ENCODE measurements at regions not wholly inside any gene's neighbourhood (a gene's known extent, or its start where the extent isn't known, plus 50 kb on each side); places are given as distances from the start of the nearest gene placed in this dataset.

DNA sequence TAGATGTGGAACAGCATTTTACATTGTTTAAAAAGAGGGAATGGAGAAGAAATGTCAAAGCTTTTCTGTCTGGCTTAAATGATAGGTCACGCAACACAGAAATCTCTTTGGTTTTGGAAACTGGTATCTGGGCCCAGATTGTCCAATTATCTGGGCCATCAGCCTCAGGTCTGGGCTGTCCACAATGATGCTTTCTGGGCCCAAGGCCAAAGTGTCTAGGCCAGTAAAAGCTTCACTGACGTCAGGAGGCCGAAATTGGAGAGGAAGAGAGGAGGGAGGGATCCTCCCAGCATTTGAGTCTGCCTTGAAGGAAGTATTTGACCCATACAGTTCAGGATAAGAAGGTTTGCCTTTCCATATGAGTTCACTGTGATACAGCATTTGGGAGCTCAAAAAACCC is 60.7 kb upstream of the ALDH1A3 start:
- no peaks in the 10 kb centered on the region for H3K4me1 ChIP-seq (ENCODE audit: control insufficient read depth, insufficient read depth, low read length)
- ChIA-PET POLR2A (interaction anchor here (0.5 kb wide), 1 partner anchor 433 kb away, joined by 3 read pairs; no protein-coding TSS in a partner anchor), CTCF (interaction anchor here (0.8 to 1.1 kb wide), 3 partner anchors 14 to 192 kb away, joined by 3 to 4 read pairs (median 3); no protein-coding TSS in a partner anchor)
- H3K27ac ChIP-seq (ENCODE audit: extremely low read depth, low read depth, low read length): no peak overlapping the region
- TF ChIP-seq, protein P1, sequence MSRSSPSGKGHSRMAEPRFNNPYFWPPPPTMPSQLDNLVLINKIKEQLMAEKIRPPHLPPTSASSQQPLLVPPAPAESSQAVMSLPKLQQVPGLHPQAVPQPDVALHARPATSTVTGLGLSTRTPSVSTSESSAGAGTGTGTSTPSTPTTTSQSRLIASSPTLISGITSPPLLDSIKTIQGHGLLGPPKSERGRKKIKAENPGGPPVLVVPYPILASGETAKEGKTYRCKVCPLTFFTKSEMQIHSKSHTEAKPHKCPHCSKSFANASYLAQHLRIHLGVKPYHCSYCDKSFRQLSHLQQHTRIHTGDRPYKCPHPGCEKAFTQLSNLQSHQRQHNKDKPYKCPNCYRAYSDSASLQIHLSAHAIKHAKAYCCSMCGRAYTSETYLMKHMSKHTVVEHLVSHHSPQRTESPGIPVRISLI (tag by site-specific recombination; IDR thresholded peaks at IDR 0.05): no peak
- TF ChIP-seq WT1 (tag by site-specific recombination; IDR thresholded peaks at IDR 0.05) (peak; percentile 17; the same call in 1 of the 2 replicates), ZNF423 (tag by site-specific recombination; IDR thresholded peaks at IDR 0.05) (no peak), ZNF19 (tag by site-specific recombination; IDR thresholded peaks at IDR 0.05; ENCODE audit: low read depth) (no peak), GFI1B (tag by site-specific recombination; IDR thresholded peaks at IDR 0.05) (no peak)
- H3K4me3 ChIP-seq (ENCODE audit: low read depth, low read length): no peak overlapping the region
- H3K9me3 ChIP-seq (ENCODE audit: control insufficient read depth, insufficient read depth, low read depth, low read length): peaks cover 3% of the 10 kb centered on the region
- no peaks in the 10 kb centered on the region for H3K36me3 ChIP-seq (ENCODE audit: control insufficient read depth in 2 of 2, insufficient read depth in 1 of 2, low read length in 2 of 2)

DNA sequence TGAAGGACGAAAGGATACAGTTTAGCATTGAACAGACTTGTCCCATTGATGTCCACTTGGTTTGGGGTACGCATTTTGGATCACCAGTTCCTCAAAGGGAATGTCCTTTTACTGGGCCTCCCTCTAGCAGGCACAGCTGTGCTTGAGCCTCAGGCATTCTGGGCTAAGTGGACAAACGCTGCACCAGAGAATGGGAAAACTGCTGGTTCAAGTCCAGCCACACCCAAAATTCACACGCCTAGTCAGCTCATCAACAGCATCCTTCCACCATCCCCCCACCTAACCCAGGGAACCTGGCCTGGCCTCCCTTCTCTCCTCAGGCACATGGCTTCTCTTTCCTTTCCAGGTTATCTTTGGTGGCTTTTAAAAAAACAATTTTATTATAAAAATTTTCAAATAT is 59.1 kb upstream of the ALDH1A3 start:
- no peak for TF ChIP-seq ZNF596 (tag by site-specific recombination; IDR thresholded peaks at IDR 0.05)
- no peak for TF ChIP-seq ZNF169 (tag by site-specific recombination; IDR thresholded peaks at IDR 0.05)
- TF ChIP-seq ZFP41 (tag by site-specific recombination; IDR thresholded peaks at IDR 0.05; ENCODE audit: borderline replicate concordance): no peak
- TF ChIP-seq, protein P2, sequence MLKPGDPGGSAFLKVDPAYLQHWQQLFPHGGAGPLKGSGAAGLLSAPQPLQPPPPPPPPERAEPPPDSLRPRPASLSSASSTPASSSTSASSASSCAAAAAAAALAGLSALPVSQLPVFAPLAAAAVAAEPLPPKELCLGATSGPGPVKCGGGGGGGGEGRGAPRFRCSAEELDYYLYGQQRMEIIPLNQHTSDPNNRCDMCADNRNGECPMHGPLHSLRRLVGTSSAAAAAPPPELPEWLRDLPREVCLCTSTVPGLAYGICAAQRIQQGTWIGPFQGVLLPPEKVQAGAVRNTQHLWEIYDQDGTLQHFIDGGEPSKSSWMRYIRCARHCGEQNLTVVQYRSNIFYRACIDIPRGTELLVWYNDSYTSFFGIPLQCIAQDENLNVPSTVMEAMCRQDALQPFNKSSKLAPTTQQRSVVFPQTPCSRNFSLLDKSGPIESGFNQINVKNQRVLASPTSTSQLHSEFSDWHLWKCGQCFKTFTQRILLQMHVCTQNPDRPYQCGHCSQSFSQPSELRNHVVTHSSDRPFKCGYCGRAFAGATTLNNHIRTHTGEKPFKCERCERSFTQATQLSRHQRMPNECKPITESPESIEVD (tag by site-specific recombination; IDR thresholded peaks at IDR 0.05): no peak
- no peak for TF ChIP-seq ZNF629 (tag by site-specific recombination; IDR thresholded peaks at IDR 0.05)
- TF ChIP-seq, protein P3, sequence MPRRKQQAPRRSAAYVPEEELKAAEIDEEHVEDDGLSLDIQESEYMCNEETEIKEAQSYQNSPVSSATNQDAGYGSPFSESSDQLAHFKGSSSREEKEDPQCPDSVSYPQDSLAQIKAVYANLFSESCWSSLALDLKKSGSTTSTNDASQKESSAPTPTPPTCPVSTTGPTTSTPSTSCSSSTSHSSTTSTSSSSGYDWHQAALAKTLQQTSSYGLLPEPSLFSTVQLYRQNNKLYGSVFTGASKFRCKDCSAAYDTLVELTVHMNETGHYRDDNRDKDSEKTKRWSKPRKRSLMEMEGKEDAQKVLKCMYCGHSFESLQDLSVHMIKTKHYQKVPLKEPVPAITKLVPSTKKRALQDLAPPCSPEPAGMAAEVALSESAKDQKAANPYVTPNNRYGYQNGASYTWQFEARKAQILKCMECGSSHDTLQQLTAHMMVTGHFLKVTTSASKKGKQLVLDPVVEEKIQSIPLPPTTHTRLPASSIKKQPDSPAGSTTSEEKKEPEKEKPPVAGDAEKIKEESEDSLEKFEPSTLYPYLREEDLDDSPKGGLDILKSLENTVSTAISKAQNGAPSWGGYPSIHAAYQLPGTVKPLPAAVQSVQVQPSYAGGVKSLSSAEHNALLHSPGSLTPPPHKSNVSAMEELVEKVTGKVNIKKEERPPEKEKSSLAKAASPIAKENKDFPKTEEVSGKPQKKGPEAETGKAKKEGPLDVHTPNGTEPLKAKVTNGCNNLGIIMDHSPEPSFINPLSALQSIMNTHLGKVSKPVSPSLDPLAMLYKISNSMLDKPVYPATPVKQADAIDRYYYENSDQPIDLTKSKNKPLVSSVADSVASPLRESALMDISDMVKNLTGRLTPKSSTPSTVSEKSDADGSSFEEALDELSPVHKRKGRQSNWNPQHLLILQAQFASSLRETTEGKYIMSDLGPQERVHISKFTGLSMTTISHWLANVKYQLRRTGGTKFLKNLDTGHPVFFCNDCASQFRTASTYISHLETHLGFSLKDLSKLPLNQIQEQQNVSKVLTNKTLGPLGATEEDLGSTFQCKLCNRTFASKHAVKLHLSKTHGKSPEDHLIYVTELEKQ (tag by site-specific recombination; IDR thresholded peaks at IDR 0.05; ENCODE audit: borderline replicate concordance): no peak
- TF ChIP-seq, protein P4, sequence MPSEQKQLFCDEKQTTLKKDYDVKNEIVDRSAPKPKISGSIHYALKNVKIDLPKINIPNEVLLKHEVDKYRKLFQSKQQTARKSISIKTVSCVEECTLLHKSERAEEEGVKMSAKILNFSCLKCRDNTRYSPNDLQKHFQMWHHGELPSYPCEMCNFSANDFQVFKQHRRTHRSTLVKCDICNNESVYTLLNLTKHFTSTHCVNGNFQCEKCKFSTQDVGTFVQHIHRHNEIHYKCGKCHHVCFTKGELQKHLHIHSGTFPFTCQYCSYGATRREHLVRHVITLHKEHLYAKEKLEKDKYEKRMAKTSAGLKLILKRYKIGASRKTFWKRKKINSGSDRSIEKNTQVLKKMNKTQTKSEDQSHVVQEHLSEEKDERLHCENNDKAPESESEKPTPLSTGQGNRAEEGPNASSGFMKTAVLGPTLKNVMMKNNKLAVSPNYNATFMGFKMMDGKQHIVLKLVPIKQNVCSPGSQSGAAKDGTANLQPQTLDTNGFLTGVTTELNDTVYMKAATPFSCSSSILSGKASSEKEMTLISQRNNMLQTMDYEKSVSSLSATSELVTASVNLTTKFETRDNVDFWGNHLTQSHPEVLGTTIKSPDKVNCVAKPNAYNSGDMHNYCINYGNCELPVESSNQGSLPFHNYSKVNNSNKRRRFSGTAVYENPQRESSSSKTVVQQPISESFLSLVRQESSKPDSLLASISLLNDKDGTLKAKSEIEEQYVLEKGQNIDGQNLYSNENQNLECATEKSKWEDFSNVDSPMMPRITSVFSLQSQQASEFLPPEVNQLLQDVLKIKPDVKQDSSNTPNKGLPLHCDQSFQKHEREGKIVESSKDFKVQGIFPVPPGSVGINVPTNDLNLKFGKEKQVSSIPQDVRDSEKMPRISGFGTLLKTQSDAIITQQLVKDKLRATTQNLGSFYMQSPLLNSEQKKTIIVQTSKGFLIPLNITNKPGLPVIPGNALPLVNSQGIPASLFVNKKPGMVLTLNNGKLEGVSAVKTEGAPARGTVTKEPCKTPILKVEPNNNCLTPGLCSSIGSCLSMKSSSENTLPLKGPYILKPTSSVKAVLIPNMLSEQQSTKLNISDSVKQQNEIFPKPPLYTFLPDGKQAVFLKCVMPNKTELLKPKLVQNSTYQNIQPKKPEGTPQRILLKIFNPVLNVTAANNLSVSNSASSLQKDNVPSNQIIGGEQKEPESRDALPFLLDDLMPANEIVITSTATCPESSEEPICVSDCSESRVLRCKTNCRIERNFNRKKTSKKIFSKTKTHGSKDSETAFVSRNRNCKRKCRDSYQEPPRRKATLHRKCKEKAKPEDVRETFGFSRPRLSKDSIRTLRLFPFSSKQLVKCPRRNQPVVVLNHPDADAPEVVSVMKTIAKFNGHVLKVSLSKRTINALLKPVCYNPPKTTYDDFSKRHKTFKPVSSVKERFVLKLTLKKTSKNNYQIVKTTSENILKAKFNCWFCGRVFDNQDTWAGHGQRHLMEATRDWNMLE (tag by site-specific recombination; conservative IDR thresholded peaks at IDR 0.05; ENCODE audit: low read depth): no peak
- no peak for TF ChIP-seq ZSCAN16 (tag by site-specific recombination; IDR thresholded peaks at IDR 0.05)
- TF ChIP-seq REPIN1 (tag by site-specific recombination; IDR thresholded peaks at IDR 0.05; ENCODE audit: low read depth): no peak
- no peak for TF ChIP-seq ZSCAN23 (tag by site-specific recombination; IDR thresholded peaks at IDR 0.05)
- TF ChIP-seq, protein P5, sequence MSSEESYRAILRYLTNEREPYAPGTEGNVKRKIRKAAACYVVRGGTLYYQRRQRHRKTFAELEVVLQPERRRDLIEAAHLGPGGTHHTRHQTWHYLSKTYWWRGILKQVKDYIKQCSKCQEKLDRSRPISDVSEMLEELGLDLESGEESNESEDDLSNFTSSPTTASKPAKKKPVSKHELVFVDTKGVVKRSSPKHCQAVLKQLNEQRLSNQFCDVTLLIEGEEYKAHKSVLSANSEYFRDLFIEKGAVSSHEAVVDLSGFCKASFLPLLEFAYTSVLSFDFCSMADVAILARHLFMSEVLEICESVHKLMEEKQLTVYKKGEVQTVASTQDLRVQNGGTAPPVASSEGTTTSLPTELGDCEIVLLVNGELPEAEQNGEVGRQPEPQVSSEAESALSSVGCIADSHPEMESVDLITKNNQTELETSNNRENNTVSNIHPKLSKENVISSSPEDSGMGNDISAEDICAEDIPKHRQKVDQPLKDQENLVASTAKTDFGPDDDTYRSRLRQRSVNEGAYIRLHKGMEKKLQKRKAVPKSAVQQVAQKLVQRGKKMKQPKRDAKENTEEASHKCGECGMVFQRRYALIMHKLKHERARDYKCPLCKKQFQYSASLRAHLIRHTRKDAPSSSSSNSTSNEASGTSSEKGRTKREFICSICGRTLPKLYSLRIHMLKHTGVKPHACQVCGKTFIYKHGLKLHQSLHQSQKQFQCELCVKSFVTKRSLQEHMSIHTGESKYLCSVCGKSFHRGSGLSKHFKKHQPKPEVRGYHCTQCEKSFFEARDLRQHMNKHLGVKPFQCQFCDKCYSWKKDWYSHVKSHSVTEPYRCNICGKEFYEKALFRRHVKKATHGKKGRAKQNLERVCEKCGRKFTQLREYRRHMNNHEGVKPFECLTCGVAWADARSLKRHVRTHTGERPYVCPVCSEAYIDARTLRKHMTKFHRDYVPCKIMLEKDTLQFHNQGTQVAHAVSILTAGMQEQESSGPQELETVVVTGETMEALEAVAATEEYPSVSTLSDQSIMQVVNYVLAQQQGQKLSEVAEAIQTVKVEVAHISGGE (tag by site-specific recombination; conservative IDR thresholded peaks at IDR 0.05; ENCODE audit: low read depth): no peak
- TF ChIP-seq EGR2 (tag by site-specific recombination; IDR thresholded peaks at IDR 0.05; ENCODE audit: low read depth): no peak
- no peak for TF ChIP-seq ZFP69B (tag by site-specific recombination; IDR thresholded peaks at IDR 0.05)
- Histone ChIP-seq H3K4me1 (ENCODE audit: control insufficient read depth, insufficient read depth, low read length) (no peaks in the 10 kb centered on the region), H3K4me3 (ENCODE audit: low read depth, low read length) (no peak overlapping the region), H3K9me3 (ENCODE audit: control insufficient read depth, insufficient read depth, low read depth, low read length) (peaks cover 3% of the 10 kb centered on the region), H3K36me3 (ENCODE audit: control insufficient read depth in 2 of 2, insufficient read depth in 1 of 2, low read length in 2 of 2) (no peaks in the 10 kb centered on the region), H3K27ac (ENCODE audit: extremely low read depth, low read depth, low read length) (no peak overlapping the region)
- ChIA-PET CTCF (no interaction called here), POLR2A (no interaction called here)

Data from HEK293 (cell line).